D341Med (cell line): ENCODE measurements at regions not wholly inside any gene's neighbourhood (a gene's known extent, or its start where the extent isn't known, plus 50 kb on each side); places are given as distances from the start of the nearest gene placed in this dataset.
A peak's percentile ranks its signal among the peaks of the same experiment; 100 is the strongest.
"Not testable (repeated sequence)": the region's sequence is repeated elsewhere in the genome, so short reads cannot be mapped to it uniquely, and the experiment has no call there.

Source experiments
- DNase-seq: peaks from one replicate; pipeline ENCODE4 v3.0.0; 2012; ENCODE audit warnings: low spot score

- no peak for DNase-seq
Observed at GRCh38 chr17:74117087-74117698, 86.3 kb upstream of the RPL38 start.

DNA sequence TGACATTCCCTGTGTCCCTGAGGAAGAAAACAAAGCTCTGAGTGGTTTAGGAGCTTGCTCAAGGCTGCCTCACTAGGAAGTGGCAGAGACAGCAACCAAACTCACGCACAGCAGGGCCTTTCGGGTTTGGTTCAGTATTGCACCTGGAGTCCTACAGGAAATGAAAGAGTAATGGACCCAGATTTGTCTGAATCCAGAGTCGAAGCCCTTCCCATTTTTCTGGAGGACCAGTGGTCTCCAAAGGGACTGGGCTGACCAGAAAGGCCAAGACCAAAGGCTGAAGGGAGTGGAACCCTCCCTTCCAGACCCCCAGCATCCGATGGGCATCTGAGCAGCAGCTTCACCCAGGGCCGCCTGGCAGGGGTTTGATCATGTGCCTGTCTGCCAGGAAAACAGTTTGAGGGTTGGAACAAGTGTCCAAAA, 85.5 kb upstream of the RPL38 start:
- DNase-seq, result peak; percentile 71

DNA sequence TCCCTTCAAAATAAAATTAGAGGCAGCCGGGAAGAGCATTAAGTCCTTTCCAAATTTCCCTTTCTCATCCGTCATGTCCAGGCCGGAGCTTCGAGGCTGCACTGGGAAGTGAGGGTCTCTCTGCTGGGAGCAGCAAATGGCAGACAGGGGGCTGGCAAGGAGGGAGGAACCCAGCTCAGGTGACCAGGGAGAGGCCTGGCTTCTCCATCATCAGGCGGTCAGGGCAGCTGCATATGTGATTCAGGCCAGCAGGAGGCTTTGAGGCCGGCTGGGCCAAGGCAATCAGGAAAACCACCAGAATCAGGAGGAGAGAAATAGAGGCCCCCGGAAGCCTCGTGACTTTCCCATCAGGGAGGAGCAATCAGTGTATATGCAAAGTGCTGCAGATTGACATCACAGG, 85.0 kb upstream of the RPL38 start:
- DNase-seq, result no peak

DNA sequence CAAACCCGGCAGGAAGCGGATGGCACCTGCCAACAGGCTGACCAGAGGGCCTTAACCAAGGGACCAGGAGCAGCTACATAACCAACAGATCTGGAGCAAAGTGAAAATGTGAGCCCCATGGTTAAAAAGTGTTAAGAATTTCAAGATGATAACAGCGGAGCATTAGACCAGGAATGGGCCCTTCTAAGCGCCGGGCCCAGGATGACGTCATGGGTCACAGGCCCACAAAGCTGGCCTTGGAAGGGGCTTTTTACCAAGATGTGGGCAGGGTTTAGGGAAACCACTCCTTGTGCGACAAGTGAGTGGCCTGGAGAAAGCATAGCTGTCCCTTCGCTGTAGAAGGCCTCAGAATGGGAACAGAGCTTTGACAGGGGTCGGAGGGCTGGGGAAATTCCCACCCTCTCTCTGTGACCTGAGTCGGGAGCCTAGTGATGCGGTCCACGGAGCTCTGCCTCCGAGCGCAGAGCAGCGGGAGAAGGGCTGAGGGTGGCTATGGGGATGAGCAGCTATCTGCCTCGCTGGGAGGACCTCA, 84.4 kb upstream of the RPL38 start:
- DNase-seq, result no peak

- DNase-seq, result no peak
Observed at GRCh38 chr17:74119965-74120364, 83.5 kb upstream of the RPL38 start.

GRCh38 chr17:74123350-74123749, 80.1 kb upstream of the RPL38 start:
- DNase-seq, result no peak

GRCh38 chr17:74123866-74124444, 79.5 kb upstream of the RPL38 start:
- DNase-seq, result peak; percentile 67

- DNase-seq, result no peak
Observed at GRCh38 chr17:74125156-74125555, 78.3 kb upstream of the RPL38 start.

GRCh38 chr17:74126179-74126900, 77.1 kb upstream of the RPL38 start:
- DNase-seq, result no peak

DNA sequence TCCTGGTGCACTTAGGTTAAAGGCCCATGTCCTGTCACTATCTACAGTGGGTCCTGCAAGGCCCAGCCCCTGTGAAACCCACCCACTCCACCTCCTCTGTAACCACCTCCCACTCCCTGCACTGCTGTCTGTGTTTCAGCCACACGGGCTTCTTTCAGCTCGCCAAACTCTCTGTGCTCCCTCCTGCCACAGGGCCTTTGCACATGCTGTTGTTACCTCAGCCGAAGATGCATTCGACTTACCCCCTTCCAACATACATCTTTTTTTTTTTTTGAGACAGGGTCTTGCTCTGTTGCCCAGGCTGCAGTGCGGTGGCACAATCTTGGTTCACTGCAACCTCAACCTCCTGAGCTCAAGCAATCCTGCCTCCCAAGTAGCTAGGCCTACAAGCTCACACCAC, 76.5 kb upstream of the RPL38 start:
- DNase-seq, result no peak

DNA sequence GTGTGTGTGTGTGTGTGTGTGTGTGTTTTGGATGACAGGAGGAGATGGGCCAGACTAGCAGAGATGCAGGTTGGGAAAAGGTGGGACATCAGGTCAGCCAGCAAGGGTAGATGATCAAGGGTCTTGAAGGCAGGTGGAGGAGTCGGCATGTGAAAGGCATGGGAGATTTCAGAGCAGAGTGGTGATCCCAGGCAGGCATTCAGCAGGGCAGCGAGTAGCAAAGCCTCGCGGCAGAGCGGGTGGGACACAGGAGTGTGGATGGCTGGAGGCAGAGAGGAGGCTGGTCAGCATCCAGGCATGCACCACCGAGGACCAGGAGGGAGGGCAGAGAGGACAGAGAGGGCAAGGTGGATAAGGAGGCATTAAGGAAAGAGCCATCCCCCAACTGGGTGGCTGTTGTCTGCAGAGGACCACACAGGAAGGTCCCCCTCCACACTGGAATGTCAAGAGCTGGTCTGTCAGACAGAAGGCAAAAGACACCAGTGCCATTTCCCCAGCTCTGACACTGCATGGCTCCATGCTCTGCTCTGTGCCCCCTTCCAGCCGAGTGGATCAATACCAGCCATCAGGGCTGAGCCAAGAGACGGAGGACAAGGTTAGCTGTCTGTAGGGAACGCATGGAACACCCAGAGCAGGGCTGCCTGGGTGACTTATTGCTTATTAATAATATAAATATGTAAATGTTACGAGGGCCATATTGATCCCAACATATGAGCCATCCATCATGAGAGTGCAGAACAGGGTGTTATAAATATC, 74.8 kb upstream of the RPL38 start:
- no peak for DNase-seq

- not testable (repeated sequence) for DNase-seq
Observed at GRCh38 chr17:74129800-74130199, 73.7 kb upstream of the RPL38 start.

DNA sequence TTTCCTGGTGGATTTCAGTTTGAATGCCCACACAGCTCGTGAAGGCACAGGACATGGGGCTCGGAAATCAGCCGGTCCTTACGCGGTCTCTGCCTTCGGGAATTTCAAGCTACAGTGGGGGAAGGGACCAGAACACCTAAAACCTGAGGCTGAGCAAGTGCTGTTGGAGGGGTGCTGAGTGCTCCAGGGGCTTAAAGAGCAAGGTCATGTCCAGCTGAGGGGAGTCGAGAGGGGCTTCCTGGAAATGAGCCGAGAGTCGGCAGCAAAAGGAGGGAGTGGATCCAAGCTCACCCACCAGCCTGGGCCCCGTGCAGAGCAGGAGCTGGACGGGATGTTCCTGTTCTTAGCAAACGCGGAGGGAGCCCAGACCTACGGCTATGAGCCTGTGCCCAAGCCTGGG, 73.2 kb upstream of the RPL38 start:
- no peak for DNase-seq

- no peak for DNase-seq
Observed at GRCh38 chr17:74130841-74131240, 72.6 kb upstream of the RPL38 start.

DNA sequence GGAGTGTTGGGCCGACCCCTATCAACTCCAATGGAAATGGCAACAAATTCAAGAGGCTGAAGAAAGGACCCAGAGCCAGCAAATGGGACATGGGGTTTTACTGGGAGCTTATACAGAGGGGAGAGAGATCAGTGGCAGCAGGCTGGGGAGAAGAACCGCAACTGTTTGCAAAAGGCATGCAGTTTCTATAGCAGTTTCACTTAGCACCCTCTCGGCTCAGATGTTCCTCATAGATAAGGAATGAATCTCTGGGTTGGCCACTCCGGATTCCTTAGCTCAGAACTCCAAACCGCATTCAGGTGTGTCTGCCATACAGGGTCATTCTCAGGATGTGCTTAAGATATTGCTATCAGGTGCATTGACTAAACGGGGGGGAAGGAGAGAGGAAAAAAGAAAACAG, 71.1 kb upstream of the RPL38 start:
- no peak for DNase-seq

GRCh38 chr17:74133740-74134139, 69.7 kb upstream of the RPL38 start:
- no peak for DNase-seq

GRCh38 chr17:74134234-74134633, 69.2 kb upstream of the RPL38 start:
- DNase-seq, result not testable (repeated sequence)

- DNase-seq, result peak; percentile 89
Observed at GRCh38 chr17:74134991-74135390, 68.5 kb upstream of the RPL38 start.

DNA sequence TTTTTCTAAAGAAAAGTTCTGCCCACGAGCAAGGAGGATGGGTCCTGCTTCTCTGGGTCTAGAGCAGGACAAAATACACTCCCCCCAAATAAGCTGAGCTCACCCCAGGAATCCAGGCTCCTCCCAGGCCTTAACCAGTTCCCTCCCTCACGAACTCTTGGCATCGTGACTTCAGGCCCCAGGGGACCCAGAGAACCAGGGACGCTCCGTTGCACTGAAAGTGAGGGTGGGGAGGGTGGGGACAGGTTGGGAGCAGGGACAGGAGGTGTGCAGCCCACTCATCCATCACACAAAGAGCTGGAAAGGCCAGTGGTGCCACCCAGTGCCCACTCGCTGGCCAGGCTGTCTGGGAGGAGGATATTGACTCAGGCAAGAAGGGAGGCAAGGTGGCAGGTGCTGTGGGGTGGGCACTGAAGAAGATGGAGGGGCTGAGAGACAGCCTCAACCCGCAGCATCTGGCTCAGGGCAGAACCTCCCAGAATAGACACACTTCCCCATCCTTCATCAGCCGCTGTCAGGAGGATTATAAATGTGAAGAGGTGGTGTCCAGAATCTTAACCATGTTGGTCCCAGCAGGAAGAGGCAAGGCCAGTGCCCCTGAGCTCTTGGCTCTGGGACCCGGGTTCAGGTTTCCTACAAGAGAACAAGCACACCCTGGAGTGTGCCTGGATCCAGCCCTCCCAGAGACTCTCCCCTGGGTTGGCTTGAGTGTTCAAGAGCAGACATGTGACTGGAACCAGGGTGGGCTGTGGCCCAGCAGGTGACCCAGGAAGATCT, 67.9 kb upstream of the RPL38 start:
- DNase-seq, result peak; percentile 87

- no peak for DNase-seq
Observed at GRCh38 chr17:74137416-74137815, 66.1 kb upstream of the RPL38 start.

DNA sequence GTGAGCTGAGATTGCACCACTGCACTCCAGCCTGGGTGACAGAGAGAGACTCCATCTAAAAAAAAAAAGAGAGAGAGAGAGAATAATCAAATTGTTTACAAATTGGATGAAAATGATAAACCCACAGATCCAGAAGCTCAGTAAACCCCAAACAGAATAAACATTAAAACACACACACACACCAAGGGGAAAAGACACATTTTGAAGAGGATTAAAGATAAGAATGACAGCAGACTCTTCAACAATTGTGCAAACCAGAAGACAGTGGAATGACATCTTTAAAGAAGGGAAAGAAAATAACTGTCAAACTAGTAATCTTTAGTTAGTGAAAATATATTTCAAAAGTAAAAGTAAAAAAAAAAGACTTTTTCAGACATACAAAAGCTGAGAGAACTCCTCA, 64.4 kb upstream of the RPL38 start:
- DNase-seq, result no peak

DNA sequence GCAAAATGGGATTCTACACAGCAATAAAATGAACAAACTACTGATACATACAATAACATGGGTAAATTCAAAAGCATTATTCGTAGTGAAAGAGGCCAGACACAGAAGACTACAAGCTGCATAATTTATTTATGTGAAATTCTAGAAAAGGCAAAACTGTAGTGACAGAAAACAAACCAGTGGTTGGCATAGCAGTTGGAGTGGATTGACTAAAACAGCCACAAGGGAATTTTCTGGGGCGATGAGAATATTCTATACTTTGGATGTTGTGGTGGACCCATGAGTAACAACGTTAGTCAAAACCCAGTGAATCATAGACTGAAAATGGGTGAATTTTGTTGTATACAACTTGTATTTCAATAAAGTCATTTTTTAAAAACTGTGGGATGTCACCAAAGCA, 63.2 kb upstream of the RPL38 start:
- no peak for DNase-seq
